Neural progenitor cell (in vitro differentiated cells): ENCODE measurements at regions not wholly inside any gene's neighbourhood (a gene's known extent, or its start where the extent isn't known, plus 50 kb on each side); places are given as distances from the start of the nearest gene placed in this dataset.

Source experiments
- DNase-seq: peaks from one replicate; pipeline ENCODE4 v3.0.0-alpha.2; 2016; ENCODE audit warnings: low spot score
- H2AFZ ChIP-seq: fragments of 200-600 bp; sonication (generic); replicated peaks from 2 replicates; pipeline ENCODE4 v1.6.1; 2016; ENCODE audit warnings: antibody characterized with exemption
- H3F3A ChIP-seq: fragments of 200-600 bp; sonication (generic); 2 replicates; pipeline ENCODE4 v1.6.1; 2016; ENCODE audit warnings: antibody characterized with exemption, low read depth
- H3K27ac ChIP-seq: fragments of 200-600 bp; sonication (generic); 2 replicates; pipeline ENCODE4 v1.5.1; 2016; ENCODE audit warnings: mild to moderate bottlenecking
- H3K27me3 ChIP-seq: fragments of 200-600 bp; sonication (generic); 2 replicates; pipeline ENCODE4 v1.6.1; 2016; ENCODE audit warnings: mild to moderate bottlenecking, moderate library complexity
- H3K36me3 ChIP-seq: fragments of 200-600 bp; sonication (generic); 2 replicates; pipeline ENCODE4 v1.5.1; 2016
- H3K4me1 ChIP-seq: fragments of 200-600 bp; sonication (generic); 2 replicates; pipeline ENCODE4 v1.6.1; 2016; ENCODE audit warnings: mixed run types
- H3K4me2 ChIP-seq: fragments of 200-600 bp; sonication (generic); 2 replicates; pipeline ENCODE4 v1.6.1; 2016
- H3K4me3 ChIP-seq: fragments of 200-600 bp; sonication (generic); 2 replicates; pipeline ENCODE4 v1.5.1; 2016
- H3K79me2 ChIP-seq: fragments of 200-600 bp; sonication (generic); 2 replicates; pipeline ENCODE4 v1.6.1; 2016; ENCODE audit warnings: low read depth
- H3K9ac ChIP-seq: fragments of 200-600 bp; sonication (generic); 2 replicates; pipeline ENCODE4 v1.6.1; 2016
- H3K9me3 ChIP-seq: fragments of 200-600 bp; sonication (generic); 2 replicates; pipeline ENCODE4 v1.5.1; 2016; ENCODE audit warnings: low read depth
- H4K20me1 ChIP-seq: fragments of 200-600 bp; sonication (generic); 2 replicates; pipeline ENCODE4 v1.6.1; 2016; ENCODE audit warnings: low read depth
- H3K27ac Mint-ChIP-seq: 3 replicates; pipeline ENCODE4 v1.8.0; 2021; ENCODE audit warnings: mixed read lengths
- H3K27me3 Mint-ChIP-seq: 2 replicates; pipeline ENCODE4 v1.8.0; 2022; ENCODE audit warnings: low read depth, mild to moderate bottlenecking, inconsistent platforms, moderate library complexity, mixed read lengths; ENCODE audit not compliant: insufficient read depth
- H3K36me3 Mint-ChIP-seq: 3 replicates; pipeline ENCODE4 v1.8.0; 2021; ENCODE audit warnings: mixed read lengths
- H3K4me1 Mint-ChIP-seq: 3 replicates; pipeline ENCODE4 v1.8.0; 2021; ENCODE audit warnings: mixed read lengths
- H3K4me3 Mint-ChIP-seq: 3 replicates; pipeline ENCODE4 v1.8.0; 2021; ENCODE audit warnings: mild to moderate bottlenecking, moderate library complexity, mixed read lengths
- H3K9me3 Mint-ChIP-seq: 3 replicates; pipeline ENCODE4 v1.8.0; 2020; ENCODE audit warnings: mixed read lengths
- EZH2 ChIP-seq: fragments of 200-600 bp; sonication (generic); IDR thresholded peaks from 2 replicates; pipeline ENCODE4 v1.6.1; 2017; ENCODE audit warnings: antibody characterized with exemption, mild to moderate bottlenecking, moderate library complexity
- EZH2phosphoT487 ChIP-seq: fragments of 200-600 bp; sonication (generic); IDR thresholded peaks from 2 replicates; pipeline ENCODE4 v1.6.1; 2017; ENCODE audit warnings: antibody characterized with exemption
- TF ChIP-seq, protein P1 (sequence below): fragments of 200-600 bp; sonication (generic); IDR thresholded peaks from 2 replicates; pipeline ENCODE4 v1.5.1; 2017; ENCODE audit warnings: antibody characterized with exemption, mild to moderate bottlenecking

- no peaks in the 10 kb centered on the region for H3F3A ChIP-seq
- no peak overlapping the region for H3K4me3 ChIP-seq
- H3K4me2 ChIP-seq = no peak overlapping the region
- no peak overlapping the region for H3K9ac ChIP-seq
- no peaks in the 10 kb centered on the region for H3K36me3 ChIP-seq
- no peak overlapping the region for H2AFZ ChIP-seq
- H3K4me1 ChIP-seq = no peaks in the 10 kb centered on the region
- no peak overlapping the region for H3K27ac ChIP-seq
- TF ChIP-seq EZH2 = no peak
- TF ChIP-seq, protein P1, sequence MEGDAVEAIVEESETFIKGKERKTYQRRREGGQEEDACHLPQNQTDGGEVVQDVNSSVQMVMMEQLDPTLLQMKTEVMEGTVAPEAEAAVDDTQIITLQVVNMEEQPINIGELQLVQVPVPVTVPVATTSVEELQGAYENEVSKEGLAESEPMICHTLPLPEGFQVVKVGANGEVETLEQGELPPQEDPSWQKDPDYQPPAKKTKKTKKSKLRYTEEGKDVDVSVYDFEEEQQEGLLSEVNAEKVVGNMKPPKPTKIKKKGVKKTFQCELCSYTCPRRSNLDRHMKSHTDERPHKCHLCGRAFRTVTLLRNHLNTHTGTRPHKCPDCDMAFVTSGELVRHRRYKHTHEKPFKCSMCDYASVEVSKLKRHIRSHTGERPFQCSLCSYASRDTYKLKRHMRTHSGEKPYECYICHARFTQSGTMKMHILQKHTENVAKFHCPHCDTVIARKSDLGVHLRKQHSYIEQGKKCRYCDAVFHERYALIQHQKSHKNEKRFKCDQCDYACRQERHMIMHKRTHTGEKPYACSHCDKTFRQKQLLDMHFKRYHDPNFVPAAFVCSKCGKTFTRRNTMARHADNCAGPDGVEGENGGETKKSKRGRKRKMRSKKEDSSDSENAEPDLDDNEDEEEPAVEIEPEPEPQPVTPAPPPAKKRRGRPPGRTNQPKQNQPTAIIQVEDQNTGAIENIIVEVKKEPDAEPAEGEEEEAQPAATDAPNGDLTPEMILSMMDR = no peak
- no peak for TF ChIP-seq EZH2phosphoT487
- no peak overlapping the region for H3K4me3 Mint-ChIP-seq
- no peaks in the 10 kb centered on the region for H3K4me1 Mint-ChIP-seq
- H3K36me3 Mint-ChIP-seq = no peaks in the 10 kb centered on the region
- DNase-seq = no peak
- no peaks in the 10 kb centered on the region for H3K79me2 ChIP-seq
- no peaks in the 10 kb centered on the region for H4K20me1 ChIP-seq
- H3K27me3 ChIP-seq = no peaks in the 10 kb centered on the region
- peaks cover 4% of the 10 kb centered on the region for H3K27me3 Mint-ChIP-seq
- no peak overlapping the region for H3K27ac Mint-ChIP-seq
- no peaks in the 10 kb centered on the region for H3K9me3 ChIP-seq
- H3K9me3 Mint-ChIP-seq = peaks cover 7% of the 10 kb centered on the region
Measured at GRCh38 chr2:106724301-106724794, 161.6 kb downstream of the ST6GAL2 start.

DNA sequence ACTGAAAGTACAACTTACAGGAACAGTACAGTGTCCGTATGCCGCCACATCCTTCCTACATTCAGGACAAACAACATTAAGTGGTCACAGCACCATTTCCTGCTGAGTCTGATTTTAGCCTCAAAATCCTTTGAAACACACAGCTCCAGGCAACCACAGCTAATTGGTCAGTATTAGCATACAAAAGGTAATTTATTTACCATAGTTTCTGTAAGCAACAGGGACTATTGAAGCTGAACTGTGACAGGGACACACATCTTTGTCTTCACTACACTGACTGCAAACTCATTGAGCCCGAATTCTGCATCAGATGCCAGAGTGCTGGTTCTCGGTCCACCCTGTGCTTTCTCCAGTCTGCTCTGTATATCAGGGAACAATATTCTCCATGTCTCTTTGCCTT, 151.8 kb downstream of the ST6GAL2 start:
- H3K27me3 ChIP-seq = no peaks in the 10 kb centered on the region
- Mint-ChIP-seq H3K4me3 (no peak overlapping the region), H3K4me1 (no peaks in the 10 kb centered on the region), H3K27ac (no peak overlapping the region), H3K27me3 (peaks cover 1% of the 10 kb centered on the region), H3K36me3 (no peaks in the 10 kb centered on the region), H3K9me3 (peaks cover 3% of the 10 kb centered on the region)
- no peak for DNase-seq
- no peak overlapping the region for H3K4me2 ChIP-seq
- no peak overlapping the region for H2AFZ ChIP-seq
- no peaks in the 10 kb centered on the region for H4K20me1 ChIP-seq
- no peaks in the 10 kb centered on the region for H3K79me2 ChIP-seq
- no peaks in the 10 kb centered on the region for H3F3A ChIP-seq
- no peak overlapping the region for H3K9ac ChIP-seq
- no peak overlapping the region for H3K4me3 ChIP-seq
- no peaks in the 10 kb centered on the region for H3K36me3 ChIP-seq
- TF ChIP-seq EZH2 = no peak
- TF ChIP-seq, protein P1 = no peak
- no peak for TF ChIP-seq EZH2phosphoT487
- H3K27ac ChIP-seq = no peak overlapping the region
- H3K4me1 ChIP-seq = no peaks in the 10 kb centered on the region
- no peaks in the 10 kb centered on the region for H3K9me3 ChIP-seq

DNA sequence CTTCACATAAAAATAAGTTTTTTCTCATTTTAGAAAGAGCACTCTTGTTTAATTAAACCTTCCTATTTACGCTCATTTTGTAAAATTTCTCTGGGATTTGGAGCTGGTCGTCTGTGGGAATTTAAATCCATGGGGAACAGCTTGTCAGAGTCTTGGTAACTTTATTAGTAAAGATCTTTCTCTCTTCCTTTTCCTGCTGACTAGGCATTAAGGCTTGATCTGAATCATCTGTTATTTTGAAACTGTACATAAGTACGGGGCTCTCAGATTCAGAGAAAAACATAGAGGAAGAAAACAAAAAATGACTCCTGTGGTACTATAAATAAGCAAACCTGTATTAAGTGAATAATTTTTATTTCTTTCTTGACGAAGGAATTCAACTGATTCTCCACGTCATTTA, 150.2 kb downstream of the ST6GAL2 start:
- Histone ChIP-seq H4K20me1 (no peaks in the 10 kb centered on the region), H3K9me3 (no peaks in the 10 kb centered on the region), H3K79me2 (no peaks in the 10 kb centered on the region), H3K4me2 (no peak overlapping the region), H3K27ac (no peak overlapping the region), H3K27me3 (no peaks in the 10 kb centered on the region), H3K4me1 (no peaks in the 10 kb centered on the region), H3K4me3 (no peak overlapping the region), H3K9ac (no peak overlapping the region), H3F3A (no peaks in the 10 kb centered on the region), H3K36me3 (no peaks in the 10 kb centered on the region), H2AFZ (no peak overlapping the region)
- no peaks in the 10 kb centered on the region for H3K27me3 Mint-ChIP-seq
- H3K4me3 Mint-ChIP-seq = no peak overlapping the region
- TF ChIP-seq, protein P1 = no peak
- no peak for TF ChIP-seq EZH2
- no peak for TF ChIP-seq EZH2phosphoT487
- no peaks in the 10 kb centered on the region for H3K4me1 Mint-ChIP-seq
- no peak for DNase-seq
- no peaks in the 10 kb centered on the region for H3K36me3 Mint-ChIP-seq
- H3K27ac Mint-ChIP-seq = no peak overlapping the region
- H3K9me3 Mint-ChIP-seq = peaks cover 3% of the 10 kb centered on the region

GRCh38 chr2:106736221-106736620, 149.7 kb downstream of the ST6GAL2 start:
- TF ChIP-seq EZH2phosphoT487 (no peak), EZH2 (no peak)
- TF ChIP-seq, protein P1 = no peak
- no peak overlapping the region for H3K9ac ChIP-seq
- no peak overlapping the region for H3K4me2 ChIP-seq
- peaks cover 3% of the 10 kb centered on the region for H3K9me3 Mint-ChIP-seq
- H3K27me3 Mint-ChIP-seq = no peaks in the 10 kb centered on the region
- H3K79me2 ChIP-seq = no peaks in the 10 kb centered on the region
- no peaks in the 10 kb centered on the region for H3K36me3 Mint-ChIP-seq
- no peak overlapping the region for H3K27ac Mint-ChIP-seq
- H3K9me3 ChIP-seq = no peaks in the 10 kb centered on the region
- H3K27ac ChIP-seq = no peak overlapping the region
- no peaks in the 10 kb centered on the region for H3K27me3 ChIP-seq
- H3K36me3 ChIP-seq = no peaks in the 10 kb centered on the region
- no peaks in the 10 kb centered on the region for H4K20me1 ChIP-seq
- no peak overlapping the region for H3K4me3 ChIP-seq
- H3K4me1 Mint-ChIP-seq = no peaks in the 10 kb centered on the region
- no peak overlapping the region for H3K4me3 Mint-ChIP-seq
- H2AFZ ChIP-seq = no peak overlapping the region
- no peaks in the 10 kb centered on the region for H3F3A ChIP-seq
- H3K4me1 ChIP-seq = no peaks in the 10 kb centered on the region
- no peak for DNase-seq
